HS-27A (cell line): ENCODE measurements at regions not wholly inside any gene's neighbourhood (a gene's known extent, or its start where the extent isn't known, plus 50 kb on each side); places are given as distances from the start of the nearest gene placed in this dataset.
"Not testable (repeated sequence)": the region's sequence is repeated elsewhere in the genome, so short reads cannot be mapped to it uniquely, and the experiment has no call there.

Experiments
- DNase-seq: peaks from one replicate; pipeline ENCODE4 v3.0.0-alpha.2; 2012; ENCODE audit warnings: low read depth, missing footprints

GRCh38 chr5:57893926-57894325 lies 411.3 kb upstream of the ACTBL2 start:
- no peak for DNase-seq

GRCh38 chr5:57891443-57891842 lies 408.8 kb upstream of the ACTBL2 start:
- no peak for DNase-seq

GRCh38 chr5:57889558-57889957 lies 406.9 kb upstream of the ACTBL2 start:
- DNase-seq, result peak; percentile 82

- no peak for DNase-seq
These were observed 405.4 kb upstream of the ACTBL2 start for GRCh38 chr5:57887851-57888621.

GRCh38 chr5:57884346-57885102 lies 401.9 kb upstream of the ACTBL2 start:
- DNase-seq, result no peak

- no peak for DNase-seq
These were observed 397.6 kb upstream of the ACTBL2 start for GRCh38 chr5:57880216-57880615.

GRCh38 chr5:57878301-57878722 lies 395.7 kb upstream of the ACTBL2 start:
- DNase-seq, result no peak

- no peak for DNase-seq
These were observed 388.9 kb upstream of the ACTBL2 start for GRCh38 chr5:57871496-57871895.

- not testable (repeated sequence) for DNase-seq
These were observed 387.7 kb upstream of the ACTBL2 start for GRCh38 chr5:57870267-57870666.

- DNase-seq, result no peak
These were observed 381.1 kb upstream of the ACTBL2 start for GRCh38 chr5:57863661-57864060.

- no peak for DNase-seq
These were observed 380.3 kb upstream of the ACTBL2 start for GRCh38 chr5:57862942-57863341.

- DNase-seq, result no peak
These were observed 379.9 kb upstream of the ACTBL2 start for GRCh38 chr5:57862471-57862911.

GRCh38 chr5:57859626-57860025 lies 377.0 kb upstream of the ACTBL2 start:
- no peak for DNase-seq

GRCh38 chr5:57858905-57859304 lies 376.3 kb upstream of the ACTBL2 start:
- no peak for DNase-seq

GRCh38 chr5:57857696-57858095 lies 375.1 kb upstream of the ACTBL2 start:
- DNase-seq, result no peak

- no peak for DNase-seq
These were observed 373.2 kb upstream of the ACTBL2 start for GRCh38 chr5:57855831-57856230.

GRCh38 chr5:57853929-57854697 lies 371.5 kb upstream of the ACTBL2 start:
- DNase-seq, result no peak

- no peak for DNase-seq
These were observed 367.5 kb upstream of the ACTBL2 start for GRCh38 chr5:57850109-57850508.

- no peak for DNase-seq
These were observed 362.4 kb upstream of the ACTBL2 start for GRCh38 chr5:57845025-57845424.

- no peak for DNase-seq
These were observed 361.8 kb upstream of the ACTBL2 start for GRCh38 chr5:57844410-57844809.

GRCh38 chr5:57843059-57843367 lies 360.4 kb upstream of the ACTBL2 start:
- DNase-seq, result no peak

GRCh38 chr5:57842364-57843058 lies 359.9 kb upstream of the ACTBL2 start:
- DNase-seq, result no peak
